Testis (tissue), 2 donors: ENCODE measurements at regions not wholly inside any gene's neighbourhood (a gene's known extent, or its start where the extent isn't known, plus 50 kb on each side); places are given as distances from the start of the nearest gene placed in this dataset.

Experiments
- POLR2A ChIP-seq: fragments of 450-650 bp; IDR thresholded peaks from one replicate; pipeline ENCODE4 v1.6.1; 2017; ENCODE audit warnings: antibody characterized with exemption, mild to moderate bottlenecking, moderate library complexity
- TF ChIP-seq, protein P1 (sequence below), 3 experiments: fragments of 450-650 bp in 2 of 3; fragments of 200-600 bp in 1 of 3; sonication (generic) in 1 of 3; IDR thresholded peaks; one replicate each; pipeline ENCODE4 v1.5.1; 2016 to 2019; ENCODE audit warnings: antibody characterized with exemption in 3 of 3, mild to moderate bottlenecking in 2 of 3, moderate library complexity in 1 of 3

DNA sequence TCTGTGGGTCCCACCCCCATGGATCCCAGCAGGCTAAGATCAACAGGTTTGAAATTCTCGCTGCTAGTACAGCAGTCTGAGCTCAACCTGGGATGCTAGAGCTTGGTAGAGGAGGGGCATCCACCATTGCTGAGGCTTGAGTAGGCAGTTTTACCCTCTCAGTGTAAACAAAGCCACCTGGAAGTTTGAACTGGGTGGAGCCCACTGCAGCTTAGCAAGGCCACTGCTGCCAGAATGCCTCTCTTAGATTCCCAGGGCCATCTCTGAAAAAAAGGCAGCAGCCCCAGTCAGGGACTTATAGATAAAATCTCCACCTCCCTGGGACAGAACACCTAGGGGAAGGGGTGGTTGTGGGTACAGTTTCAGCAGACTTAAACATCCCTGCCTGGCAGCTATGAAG lies 190.0 kb upstream of the CACNA2D1 start:
- TF ChIP-seq, protein P1, sequence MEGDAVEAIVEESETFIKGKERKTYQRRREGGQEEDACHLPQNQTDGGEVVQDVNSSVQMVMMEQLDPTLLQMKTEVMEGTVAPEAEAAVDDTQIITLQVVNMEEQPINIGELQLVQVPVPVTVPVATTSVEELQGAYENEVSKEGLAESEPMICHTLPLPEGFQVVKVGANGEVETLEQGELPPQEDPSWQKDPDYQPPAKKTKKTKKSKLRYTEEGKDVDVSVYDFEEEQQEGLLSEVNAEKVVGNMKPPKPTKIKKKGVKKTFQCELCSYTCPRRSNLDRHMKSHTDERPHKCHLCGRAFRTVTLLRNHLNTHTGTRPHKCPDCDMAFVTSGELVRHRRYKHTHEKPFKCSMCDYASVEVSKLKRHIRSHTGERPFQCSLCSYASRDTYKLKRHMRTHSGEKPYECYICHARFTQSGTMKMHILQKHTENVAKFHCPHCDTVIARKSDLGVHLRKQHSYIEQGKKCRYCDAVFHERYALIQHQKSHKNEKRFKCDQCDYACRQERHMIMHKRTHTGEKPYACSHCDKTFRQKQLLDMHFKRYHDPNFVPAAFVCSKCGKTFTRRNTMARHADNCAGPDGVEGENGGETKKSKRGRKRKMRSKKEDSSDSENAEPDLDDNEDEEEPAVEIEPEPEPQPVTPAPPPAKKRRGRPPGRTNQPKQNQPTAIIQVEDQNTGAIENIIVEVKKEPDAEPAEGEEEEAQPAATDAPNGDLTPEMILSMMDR (IDR thresholded peaks at IDR 0.05): no peak
- no peak for TF ChIP-seq POLR2A
